Choroid plexus epithelial cell (primary cell): ENCODE measurements at regions not wholly inside any gene's neighbourhood (a gene's known extent, or its start where the extent isn't known, plus 50 kb on each side); places are given as distances from the start of the nearest gene placed in this dataset.

Source experiments
- DNase-seq: peaks from one replicate; pipeline ENCODE4 v3.0.0-alpha.2; 2010; ENCODE audit warnings: low read depth
- H3K4me3 ChIP-seq: 2 replicates; pipeline ENCODE4 v1.5.1; 2011; ENCODE audit warnings: low read depth, mild to moderate bottlenecking, control low read depth, low read length, moderate library complexity
- TF ChIP-seq, protein P1 (sequence below): conservative IDR thresholded peaks from 2 replicates; pipeline ENCODE4 v1.5.1; 2011; ENCODE audit warnings: low read depth, mild to moderate bottlenecking, control low read depth, inconsistent platforms, low read length, moderate library complexity

DNA sequence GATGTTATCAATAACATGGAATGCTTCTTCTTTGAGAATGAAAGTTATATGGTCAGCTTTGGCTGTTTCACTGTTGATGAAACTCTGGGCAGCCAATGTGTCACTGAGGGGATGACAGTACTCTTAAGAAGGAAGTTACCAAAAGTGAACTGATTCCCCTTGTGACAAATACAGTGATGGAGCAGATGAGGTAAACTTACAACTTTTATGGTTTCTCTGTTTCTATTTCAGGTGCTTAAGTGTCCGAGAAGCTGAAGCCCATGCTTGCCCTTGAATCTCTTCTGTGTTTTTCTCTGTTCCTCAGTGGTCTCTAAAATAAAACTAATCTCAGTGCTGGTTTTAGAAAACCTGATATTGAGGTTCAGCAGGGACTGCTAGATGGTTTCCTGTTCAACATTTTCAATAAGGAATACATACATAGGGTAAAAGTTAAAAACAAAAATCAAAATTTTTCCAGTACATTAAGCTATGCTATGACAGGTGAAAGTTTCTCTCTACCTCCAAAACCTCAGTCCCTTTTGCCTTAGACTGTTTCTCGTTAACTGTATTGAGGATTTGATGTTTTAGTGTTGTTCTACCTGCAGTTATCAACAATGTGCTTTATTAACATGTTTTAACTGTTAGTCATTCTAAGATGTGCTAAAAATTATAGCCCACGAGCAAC, 454.4 kb upstream of the ADGRL4 start:
- TF ChIP-seq, protein P1, sequence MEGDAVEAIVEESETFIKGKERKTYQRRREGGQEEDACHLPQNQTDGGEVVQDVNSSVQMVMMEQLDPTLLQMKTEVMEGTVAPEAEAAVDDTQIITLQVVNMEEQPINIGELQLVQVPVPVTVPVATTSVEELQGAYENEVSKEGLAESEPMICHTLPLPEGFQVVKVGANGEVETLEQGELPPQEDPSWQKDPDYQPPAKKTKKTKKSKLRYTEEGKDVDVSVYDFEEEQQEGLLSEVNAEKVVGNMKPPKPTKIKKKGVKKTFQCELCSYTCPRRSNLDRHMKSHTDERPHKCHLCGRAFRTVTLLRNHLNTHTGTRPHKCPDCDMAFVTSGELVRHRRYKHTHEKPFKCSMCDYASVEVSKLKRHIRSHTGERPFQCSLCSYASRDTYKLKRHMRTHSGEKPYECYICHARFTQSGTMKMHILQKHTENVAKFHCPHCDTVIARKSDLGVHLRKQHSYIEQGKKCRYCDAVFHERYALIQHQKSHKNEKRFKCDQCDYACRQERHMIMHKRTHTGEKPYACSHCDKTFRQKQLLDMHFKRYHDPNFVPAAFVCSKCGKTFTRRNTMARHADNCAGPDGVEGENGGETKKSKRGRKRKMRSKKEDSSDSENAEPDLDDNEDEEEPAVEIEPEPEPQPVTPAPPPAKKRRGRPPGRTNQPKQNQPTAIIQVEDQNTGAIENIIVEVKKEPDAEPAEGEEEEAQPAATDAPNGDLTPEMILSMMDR = no peak
- H3K4me3 ChIP-seq = no peak overlapping the region
- no peak for DNase-seq

DNA sequence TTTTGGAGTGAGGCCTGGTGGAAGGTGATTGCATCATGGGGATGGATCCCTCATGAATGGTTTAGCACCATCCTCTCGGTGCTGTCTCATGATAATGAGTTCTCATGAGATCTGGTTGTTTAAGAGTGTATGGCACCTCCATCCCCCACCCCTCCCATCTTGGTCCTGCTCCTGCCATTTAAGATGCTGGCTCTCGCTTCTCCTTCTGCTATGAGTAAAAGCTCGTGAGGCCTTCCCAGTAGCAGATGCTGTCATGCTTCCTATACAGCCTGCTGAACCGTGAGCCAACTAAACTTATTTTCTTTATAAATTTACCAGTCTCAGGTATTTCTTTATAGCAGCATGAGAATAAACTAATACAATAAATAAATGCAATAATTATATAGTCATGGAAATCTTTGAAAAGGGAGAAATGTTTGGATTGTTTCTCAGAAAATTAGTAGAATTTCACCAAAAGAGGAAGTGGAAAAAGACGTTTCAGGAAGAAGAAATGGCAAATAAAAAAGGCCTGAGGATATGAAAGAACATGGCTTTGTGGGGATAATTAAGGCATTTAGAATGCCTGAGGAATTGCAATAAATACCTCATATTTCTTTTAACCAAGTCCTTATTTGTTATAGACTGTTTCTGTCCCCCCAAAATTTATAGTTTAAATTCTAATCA, 451.2 kb upstream of the ADGRL4 start:
- TF ChIP-seq, protein P1 = no peak
- no peak overlapping the region for H3K4me3 ChIP-seq
- DNase-seq = no peak

DNA sequence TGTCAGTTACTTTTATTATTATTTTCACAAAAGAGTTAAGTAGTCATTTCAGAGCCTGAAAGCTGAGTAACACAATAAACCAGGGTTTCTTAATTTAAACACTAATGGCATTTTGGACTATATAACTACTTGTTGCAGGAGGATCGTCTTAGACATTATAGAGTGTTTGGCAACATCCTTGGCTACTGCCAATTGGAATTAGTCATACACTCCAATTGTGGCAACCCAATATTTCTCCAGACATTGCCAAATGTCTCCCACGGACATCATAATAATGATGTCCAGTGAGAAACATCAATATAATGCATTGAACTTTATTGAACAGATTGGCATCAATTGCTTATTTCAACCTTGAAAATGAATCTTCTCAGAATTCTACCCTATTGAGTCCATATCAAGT, 441.9 kb upstream of the ADGRL4 start:
- H3K4me3 ChIP-seq = no peak overlapping the region
- DNase-seq = no peak
- TF ChIP-seq, protein P1 = no peak

DNA sequence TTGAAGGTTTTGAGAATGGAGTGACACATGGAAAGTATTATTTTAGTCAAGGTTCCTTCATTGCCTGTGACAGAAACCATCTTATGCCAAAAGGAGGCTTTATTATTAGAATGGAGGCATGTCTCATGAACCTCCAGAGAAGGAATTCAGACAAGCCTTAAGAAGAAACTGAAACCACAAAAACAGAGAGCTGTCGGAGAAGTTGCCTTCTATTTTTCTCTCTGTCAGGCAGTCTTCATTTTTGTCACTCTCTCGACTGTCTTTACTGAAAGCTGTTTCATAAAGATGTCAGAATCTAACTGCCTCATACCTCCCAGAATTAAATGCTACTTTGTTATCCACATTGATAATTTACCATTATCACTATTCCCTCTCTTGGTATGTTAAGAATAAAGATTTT, 434.7 kb upstream of the ADGRL4 start:
- DNase-seq = peak; percentile 1
- H3K4me3 ChIP-seq = no peak overlapping the region
- TF ChIP-seq, protein P1 = no peak

DNA sequence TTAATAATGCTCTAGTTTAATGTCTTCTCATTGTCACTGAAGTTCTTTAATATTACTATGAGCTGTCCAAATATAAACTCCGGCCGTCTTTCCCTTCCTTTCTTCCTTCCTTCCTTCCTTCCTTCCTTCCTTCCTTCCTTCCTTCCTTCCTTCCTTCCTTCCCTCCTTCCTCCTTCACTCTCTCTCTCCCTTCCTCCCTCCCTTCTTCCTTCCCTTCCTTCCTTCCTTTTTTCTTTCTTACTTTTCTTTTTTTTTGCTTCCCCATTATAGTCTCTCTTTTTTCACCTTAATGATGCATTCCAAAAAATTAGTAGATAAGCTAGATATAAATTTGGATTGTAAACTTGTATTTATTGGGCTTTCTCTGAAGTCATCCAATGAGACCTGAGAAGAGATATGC, 431.0 kb upstream of the ADGRL4 start:
- H3K4me3 ChIP-seq = no peak overlapping the region
- TF ChIP-seq, protein P1 = no peak
- no peak for DNase-seq

DNA sequence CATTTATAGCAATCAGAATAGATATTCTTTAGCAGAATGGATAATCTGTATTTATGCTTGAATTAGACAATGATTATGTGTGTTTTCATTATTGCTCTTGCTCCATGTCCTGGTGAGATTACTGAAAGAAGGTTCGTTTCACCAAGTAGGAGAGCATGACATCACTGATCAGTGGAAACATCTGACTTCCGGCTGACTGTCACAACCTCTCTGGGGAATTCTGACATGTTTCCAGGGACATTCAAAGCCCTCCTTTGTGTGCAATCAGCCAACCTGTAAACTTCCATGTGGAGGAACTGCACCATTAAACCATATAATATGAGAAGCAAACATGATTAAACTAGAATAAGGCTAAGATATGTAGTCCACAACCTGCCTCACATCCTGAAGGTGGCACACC, 424.8 kb upstream of the ADGRL4 start:
- H3K4me3 ChIP-seq = no peak overlapping the region
- TF ChIP-seq, protein P1 = no peak
- DNase-seq = no peak

DNA sequence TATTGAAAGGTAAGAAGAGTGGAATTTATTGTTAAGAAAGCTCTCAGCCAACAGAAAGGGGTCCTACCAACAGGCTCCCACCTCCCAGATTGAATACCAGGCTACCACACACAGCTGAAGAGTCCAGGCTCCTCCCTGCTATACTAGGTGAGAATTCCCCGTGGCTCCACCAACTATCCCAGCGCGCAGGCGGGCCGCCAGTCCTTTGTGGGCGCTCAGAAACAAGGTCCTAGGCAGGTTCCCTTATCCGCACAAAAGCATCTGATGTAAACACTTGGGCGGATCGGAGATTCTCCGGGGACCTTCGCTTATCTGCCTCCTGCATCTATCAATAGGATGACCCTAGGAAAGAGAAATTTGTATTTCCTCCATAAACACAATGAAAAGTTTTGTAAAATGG, 423.9 kb upstream of the ADGRL4 start:
- no peak for DNase-seq
- TF ChIP-seq, protein P1 = no peak

More for the DNA sequence above, 423.9 kb upstream of the ADGRL4 start:
- no peak overlapping the region for H3K4me3 ChIP-seq
